NB4 (cell line): ENCODE measurements at regions not wholly inside any gene's neighbourhood (a gene's known extent, or its start where the extent isn't known, plus 50 kb on each side); places are given as distances from the start of the nearest gene placed in this dataset.
"Not testable (repeated sequence)": the region's sequence is repeated elsewhere in the genome, so short reads cannot be mapped to it uniquely, and the experiment has no call there.

ENCODE experiments used
- DNase-seq: peaks from one replicate; pipeline ENCODE4 v3.0.0; 2010; ENCODE audit warnings: low read depth
- H3K4me3 ChIP-seq: one replicate; pipeline ENCODE4 v1.5.1; 2011; ENCODE audit warnings: mild to moderate bottlenecking, low read depth, low read length, moderate library complexity
- CTCF ChIP-seq: IDR thresholded peaks from one replicate; pipeline ENCODE4 v1.5.1; 2012; ENCODE audit warnings: low read depth, low read length
- MAX ChIP-seq: IDR thresholded peaks from 2 replicates; pipeline ENCODE4 v1.6.1; 2011; ENCODE audit warnings: low read depth, low read length
- MYC ChIP-seq: IDR thresholded peaks from 2 replicates; pipeline ENCODE4 v1.6.1; 2011; ENCODE audit warnings: low read depth, low read length
- POLR2A ChIP-seq: IDR thresholded peaks from 2 replicates; pipeline ENCODE4 v1.6.1; 2011; ENCODE audit warnings: mild to moderate bottlenecking; ENCODE audit not compliant: insufficient read length; ENCODE audit errors: extremely low read depth

GRCh38 chr6:6950373-6951145 lies 157.2 kb upstream of the RREB1 start:
- DNase-seq = no peak
- TF ChIP-seq POLR2A = no peak
- TF ChIP-seq CTCF = no peak
- TF ChIP-seq MAX = no peak
- TF ChIP-seq MYC = no peak
- no peak overlapping the region for H3K4me3 ChIP-seq

- DNase-seq = no peak
- TF ChIP-seq CTCF = no peak
- no peak overlapping the region for H3K4me3 ChIP-seq
These were observed 156.4 kb upstream of the RREB1 start for GRCh38 chr6:6951355-6951754.

- DNase-seq = no peak
- H3K4me3 ChIP-seq = no peak overlapping the region
- TF ChIP-seq POLR2A (no peak), CTCF (no peak), MYC (no peak)
These were observed 155.3 kb upstream of the RREB1 start for GRCh38 chr6:6952484-6952883.

GRCh38 chr6:6952927-6953326 lies 154.8 kb upstream of the RREB1 start:
- not testable (repeated sequence) for DNase-seq, H3K4me3 ChIP-seq

GRCh38 chr6:6960571-6961251 lies 147.1 kb upstream of the RREB1 start:
- DNase-seq = no peak
- no peak overlapping the region for H3K4me3 ChIP-seq
- TF ChIP-seq MYC (no peak), MAX (no peak), CTCF (no peak), POLR2A (no peak)

GRCh38 chr6:6962086-6962485 lies 145.7 kb upstream of the RREB1 start:
- DNase-seq = no peak
- TF ChIP-seq POLR2A = no peak
- TF ChIP-seq MAX = no peak
- no peak for TF ChIP-seq CTCF
- TF ChIP-seq MYC = no peak
- H3K4me3 ChIP-seq = no peak overlapping the region
